HG02642 (cell line): ENCODE measurements at regions not wholly inside any gene's neighbourhood (a gene's known extent, or its start where the extent isn't known, plus 50 kb on each side); places are given as distances from the start of the nearest gene placed in this dataset.
"Not testable (repeated sequence)": the region's sequence is repeated elsewhere in the genome, so short reads cannot be mapped to it uniquely, and the experiment has no call there.

Experiments
- ATAC-seq: cut with Tn5 transposase; IDR thresholded peaks from one replicate; pipeline ENCODE4 v1.9.1; 2021; ENCODE audit warnings: mild to moderate bottlenecking; ENCODE audit not compliant: unreplicated experiment, poor library complexity

DNA sequence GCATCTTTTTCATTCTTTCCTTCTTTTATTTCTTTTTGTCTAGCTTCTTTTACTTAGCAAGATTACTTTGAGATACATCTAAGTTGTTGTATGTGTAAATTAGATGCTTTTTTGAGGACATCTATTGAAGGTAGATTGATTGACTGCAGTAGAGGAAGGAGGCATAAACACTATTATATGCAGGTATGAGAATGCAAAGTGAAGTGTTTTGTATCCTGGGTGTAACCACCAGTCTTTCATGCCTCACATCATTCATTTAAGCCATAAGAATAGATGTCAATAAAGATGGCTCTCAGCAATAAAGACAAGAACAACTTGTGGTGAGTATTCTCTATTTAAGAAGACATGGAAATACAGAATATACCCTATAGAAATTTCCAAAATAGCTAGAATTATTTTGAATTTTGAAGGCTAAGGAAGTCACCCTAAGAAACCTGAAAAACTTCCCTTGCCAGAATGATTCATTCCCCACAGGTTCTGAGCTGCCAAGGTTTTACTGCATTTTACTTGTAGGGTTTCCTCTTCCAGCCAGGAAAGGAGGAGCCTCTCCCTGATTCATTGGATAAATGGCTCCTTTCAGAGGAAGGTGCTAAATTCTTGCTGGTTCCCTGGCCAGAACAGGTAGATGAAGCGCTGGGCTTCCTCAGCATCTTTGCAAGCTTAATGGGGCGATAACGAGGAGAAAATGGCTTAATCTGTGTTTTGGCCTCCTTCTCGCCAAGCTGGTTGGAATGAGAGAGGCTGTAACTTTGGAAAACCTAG, 279.8 kb upstream of the SLC14A2 start:
- ATAC-seq, result no peak

DNA sequence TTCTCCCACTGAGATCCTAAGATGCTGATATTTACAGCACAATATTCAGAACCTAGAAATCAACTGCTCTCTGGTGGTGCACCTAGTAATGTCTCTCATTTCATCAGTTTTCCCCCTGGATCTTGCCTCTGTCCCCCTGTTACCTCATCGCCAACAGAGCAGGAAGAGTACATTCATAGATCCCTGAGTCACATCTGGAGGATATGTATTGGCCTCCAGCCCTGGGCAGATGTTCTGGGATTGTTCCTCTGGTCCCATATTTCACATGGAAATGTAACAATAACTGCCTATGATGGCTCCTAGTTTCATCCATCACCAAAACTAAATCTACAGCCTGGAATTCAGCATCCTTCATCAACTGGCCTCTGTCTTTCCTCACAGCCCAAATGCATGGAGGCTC, 278.8 kb upstream of the SLC14A2 start:
- ATAC-seq, result no peak

- no peak for ATAC-seq
Measured at GRCh38 chr18:45337477-45337876, 277.8 kb upstream of the SLC14A2 start.

DNA sequence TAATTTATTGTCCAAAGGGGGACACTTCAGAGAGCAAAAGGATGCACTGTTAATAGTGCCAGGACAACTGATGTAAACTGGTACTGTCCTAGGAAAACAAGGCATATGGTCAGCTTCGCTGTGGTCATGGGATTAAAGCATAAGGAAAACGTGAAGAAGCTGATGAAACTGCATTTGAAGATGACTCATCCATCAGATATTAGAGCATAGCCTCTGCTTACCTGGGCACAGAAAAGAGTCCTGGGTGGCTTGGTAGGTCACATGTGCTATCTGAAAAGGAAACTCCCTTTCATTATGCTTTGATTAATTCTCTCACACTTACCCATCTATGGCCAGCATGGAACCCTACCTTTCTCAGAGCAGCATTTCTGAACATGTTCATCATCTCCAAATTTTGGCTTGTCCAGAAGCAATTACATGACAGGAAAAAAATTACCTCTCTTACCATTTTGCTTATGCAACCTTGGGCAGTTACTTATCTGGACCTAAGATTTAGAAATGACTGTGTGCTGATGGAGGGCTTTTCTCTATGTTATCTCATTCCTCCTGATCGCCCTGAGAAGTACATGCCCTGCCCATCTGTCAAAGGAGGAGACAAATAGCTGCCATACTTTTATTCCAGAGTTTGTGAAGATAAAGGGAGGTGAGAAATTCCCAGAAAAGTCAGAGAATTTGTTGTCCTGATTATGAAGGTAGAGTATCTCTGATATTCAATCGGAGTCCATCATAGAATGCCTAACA, 275.3 kb upstream of the SLC14A2 start:
- no peak for ATAC-seq

DNA sequence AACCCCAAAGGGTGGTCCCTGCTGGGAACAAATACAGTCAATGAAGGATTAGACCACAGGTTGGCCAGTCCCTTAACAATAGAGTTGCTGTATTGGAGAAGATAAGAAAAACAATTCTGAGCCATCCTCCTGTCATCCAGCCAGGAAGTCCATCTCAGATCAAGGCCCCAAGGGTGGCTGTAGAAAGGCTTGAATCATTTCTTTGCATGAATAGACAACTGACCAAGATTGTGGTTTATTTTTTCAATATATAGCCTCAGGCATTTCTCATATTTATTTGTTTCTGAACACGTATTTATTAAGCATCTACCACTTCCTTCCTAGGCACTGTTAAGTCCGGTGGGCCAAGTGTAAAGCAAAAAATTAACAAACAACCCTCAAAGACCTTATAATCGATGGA, 274.4 kb upstream of the SLC14A2 start:
- no peak for ATAC-seq

- ATAC-seq, result no peak
Measured at GRCh38 chr18:45341454-45341853, 273.8 kb upstream of the SLC14A2 start.

- ATAC-seq, result no peak
Measured at GRCh38 chr18:45342166-45342565, 273.1 kb upstream of the SLC14A2 start.

- ATAC-seq, result no peak
Measured at GRCh38 chr18:45342653-45343052, 272.6 kb upstream of the SLC14A2 start.

DNA sequence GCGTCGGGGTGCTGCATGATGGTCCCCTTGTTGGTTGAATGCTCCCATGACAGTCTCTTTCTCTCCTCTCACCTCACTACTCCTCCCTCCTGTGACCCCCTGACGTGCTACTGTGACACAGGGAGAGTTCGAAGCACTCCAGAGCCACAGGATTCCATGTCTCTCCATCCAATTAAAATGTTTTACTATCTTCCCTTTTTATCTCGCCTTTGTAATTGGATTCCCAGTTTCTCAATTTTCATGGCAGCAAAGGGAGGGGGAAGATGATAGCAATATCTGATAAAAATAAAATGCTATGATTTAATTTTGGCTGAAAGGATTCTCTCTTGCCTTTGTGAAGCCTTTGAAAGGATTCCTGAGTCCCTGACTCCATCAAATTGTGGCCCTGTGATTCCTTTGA, 271.9 kb upstream of the SLC14A2 start:
- no peak for ATAC-seq

DNA sequence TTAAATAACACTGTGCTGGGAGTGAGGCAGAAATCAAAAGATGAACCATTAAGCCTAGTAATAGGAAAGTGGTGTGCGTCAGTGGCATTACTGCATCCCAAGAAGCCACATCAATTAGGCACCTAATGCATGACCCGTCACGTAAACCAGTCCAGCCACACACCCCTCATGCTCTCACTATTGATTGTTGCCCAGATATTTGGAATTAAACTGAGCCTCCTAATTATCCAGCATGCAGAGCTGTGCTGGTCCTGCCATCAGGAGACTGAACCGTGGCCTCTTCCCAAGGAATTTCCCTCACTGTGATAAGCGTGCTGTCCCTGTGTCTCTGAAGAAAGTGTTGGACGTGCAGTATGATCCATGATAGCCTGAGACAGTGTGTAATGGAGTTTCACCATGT, 270.6 kb upstream of the SLC14A2 start:
- not testable (repeated sequence) for ATAC-seq

GRCh38 chr18:45349019-45349418, 266.3 kb upstream of the SLC14A2 start:
- no peak for ATAC-seq

GRCh38 chr18:45349467-45349866, 265.8 kb upstream of the SLC14A2 start:
- no peak for ATAC-seq

DNA sequence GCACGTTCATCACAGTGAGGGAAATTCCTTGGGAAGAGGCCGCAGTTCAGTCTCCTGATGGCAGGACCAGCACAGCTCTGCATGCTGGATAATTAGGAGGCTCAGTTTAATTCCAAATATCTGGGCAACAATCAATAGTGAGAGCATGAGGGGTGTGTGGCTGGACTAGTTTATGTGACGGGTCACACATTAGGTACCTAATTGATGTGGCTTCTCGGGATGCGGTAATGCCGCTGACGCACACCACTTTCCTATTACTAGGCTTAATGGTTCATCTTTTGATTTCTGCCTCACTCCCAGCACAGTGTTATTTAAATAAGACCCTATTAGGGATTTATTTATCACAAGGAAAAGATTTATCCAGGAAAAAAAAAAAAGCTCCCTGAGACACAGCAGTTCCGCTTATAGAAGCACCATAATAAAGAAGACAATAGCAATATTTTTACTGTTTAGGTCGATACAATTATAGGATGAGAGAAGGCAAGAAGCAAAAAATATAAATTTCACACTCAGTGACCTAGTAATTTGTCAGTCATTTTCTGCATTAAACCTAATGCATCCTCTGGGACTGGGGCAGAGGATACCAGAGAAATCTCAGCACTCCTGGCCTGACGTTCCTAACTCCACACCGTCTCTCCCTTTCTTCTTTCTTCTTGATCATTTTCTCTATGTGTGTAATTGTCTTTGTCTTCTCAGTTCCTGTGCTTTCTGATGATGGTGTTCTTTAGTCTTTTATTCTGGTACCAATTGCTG, 264.7 kb upstream of the SLC14A2 start:
- ATAC-seq, result no peak

DNA sequence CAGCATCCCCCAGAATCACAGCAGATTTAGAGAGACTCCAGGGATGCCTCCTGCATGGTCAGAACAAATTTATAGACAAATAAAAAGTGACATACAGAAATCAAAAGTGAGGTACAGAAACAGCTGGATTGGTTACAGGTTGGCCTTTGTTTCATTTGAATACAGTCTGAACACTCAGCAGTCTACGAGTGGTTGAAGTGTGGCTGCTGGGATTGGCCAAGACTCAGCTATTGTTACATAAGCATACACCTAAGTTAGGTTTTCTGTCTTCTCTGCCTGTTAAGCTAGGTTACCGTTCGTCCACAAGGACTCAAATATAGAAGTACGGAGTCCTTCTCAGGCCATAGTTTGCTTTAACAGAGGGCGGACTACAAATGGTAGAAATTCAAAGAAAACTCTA, 262.4 kb upstream of the SLC14A2 start:
- ATAC-seq, result no peak

- no peak for ATAC-seq
Measured at GRCh38 chr18:45353530-45353929, 261.7 kb upstream of the SLC14A2 start.

DNA sequence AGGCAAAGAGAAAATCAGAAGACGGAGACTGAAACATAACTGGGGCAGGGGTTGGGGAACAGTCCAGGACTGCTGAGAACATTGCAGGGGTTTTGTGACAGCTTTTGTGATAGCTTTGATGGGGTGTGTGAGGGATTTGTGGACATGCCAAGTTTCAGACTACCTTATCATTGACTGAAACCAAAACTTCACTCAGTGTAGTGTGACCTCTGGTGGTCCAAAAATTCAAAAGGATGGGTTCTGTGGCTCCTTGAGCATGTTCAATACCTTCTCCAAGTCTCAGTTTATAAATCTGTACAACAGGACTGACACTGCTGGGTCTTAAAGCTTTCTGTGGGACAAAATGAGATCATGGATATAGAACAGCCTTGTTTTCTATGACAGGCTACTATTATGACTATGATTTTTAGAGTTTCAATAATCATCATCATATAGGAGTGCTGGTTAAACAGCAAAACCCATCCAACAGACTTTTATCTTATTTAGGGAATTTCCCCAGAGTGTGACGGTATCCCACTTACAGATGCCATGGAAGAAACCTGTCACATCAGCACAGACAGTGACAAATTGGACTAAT, 259.2 kb upstream of the SLC14A2 start:
- ATAC-seq, result no peak

DNA sequence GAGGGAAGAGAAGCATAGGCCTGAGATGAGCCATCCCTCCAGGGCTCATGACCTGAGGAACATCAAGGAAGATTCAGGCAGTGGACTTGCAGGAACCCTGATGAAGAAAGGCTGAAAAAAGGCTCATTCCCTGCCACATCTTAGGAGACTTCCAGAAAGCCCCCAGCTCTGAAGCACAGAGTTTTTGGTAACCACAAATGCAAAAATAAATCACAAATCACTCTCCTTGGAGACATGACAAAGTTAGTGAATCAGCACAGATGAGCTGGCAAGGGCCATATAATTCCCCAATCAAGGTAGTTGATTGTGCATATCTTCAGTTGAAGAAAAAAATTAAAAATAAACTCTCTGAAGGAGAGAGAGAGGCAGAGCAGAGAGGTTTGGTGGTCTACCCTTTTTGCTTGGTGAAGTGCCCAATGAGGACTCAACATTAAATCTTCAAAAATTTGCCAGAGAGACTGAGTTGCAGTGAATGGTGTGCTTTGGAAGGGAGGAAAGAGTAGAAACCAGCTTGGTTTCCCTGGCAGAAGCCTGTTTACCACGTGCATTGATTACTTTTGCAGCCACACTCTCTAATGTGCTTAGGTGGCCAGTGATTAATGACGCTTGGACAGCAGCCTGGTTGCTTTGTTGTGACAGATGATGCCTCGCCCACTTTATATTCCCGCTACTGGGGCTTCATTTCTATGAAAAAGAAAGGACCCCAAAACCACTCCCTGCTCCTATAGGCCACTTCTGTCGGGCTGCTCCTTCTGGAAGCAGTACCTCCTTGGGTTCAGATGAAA, 257.4 kb upstream of the SLC14A2 start:
- no peak for ATAC-seq

- ATAC-seq, result no peak
Measured at GRCh38 chr18:45359275-45360009, 255.8 kb upstream of the SLC14A2 start.

DNA sequence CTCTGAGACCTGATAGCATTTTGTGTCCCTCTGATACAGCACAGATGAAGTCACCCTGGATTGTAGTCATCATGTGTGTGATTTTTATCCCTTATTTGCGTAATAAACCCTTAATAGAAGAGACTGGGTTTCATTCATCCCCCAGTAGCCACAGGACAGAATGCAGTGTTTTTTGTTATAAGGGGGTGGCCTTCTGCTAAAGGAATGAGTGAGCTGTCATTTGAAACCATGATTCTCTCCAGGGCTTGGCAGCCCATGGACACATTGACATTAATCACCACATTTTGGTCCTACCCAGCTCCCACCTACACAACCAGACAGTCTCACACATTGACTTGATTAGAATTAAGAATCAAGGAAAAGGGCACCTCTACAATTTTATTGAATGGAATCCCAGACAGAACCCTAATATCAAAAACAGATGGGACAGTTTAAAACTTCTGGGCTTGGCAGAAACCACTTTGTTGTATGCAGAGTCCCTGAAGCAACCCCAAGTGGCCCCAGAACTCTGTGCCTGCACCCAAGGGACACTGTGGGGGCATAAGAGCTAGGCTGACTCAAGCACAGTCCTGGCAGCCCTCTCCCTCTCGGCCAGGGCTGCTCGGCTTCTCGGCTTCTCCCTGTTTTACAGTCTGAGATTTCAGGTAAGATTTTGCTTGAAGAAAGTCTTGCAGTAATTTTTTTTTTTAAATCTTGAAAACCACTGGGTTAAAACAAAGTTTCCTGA, 254.0 kb upstream of the SLC14A2 start:
- no peak for ATAC-seq
